Gastrocnemius medialis (tissue), 4 donors: ENCODE measurements at regions not wholly inside any gene's neighbourhood (a gene's known extent, or its start where the extent isn't known, plus 50 kb on each side); places are given as distances from the start of the nearest gene placed in this dataset.

Experiments
- CTCF ChIP-seq, 5 experiments: fragments of 450-650 bp in 3 of 5; fragments of 200-600 bp in 2 of 5; sonication (generic) in 2 of 5; IDR thresholded peaks in 4 of 5; conservative IDR thresholded peaks in 1 of 5; 1 replicate in 4 of 5; 2 replicates in 1 of 5; pipeline ENCODE4 v1.5.1; 2016 to 2019; ENCODE audit warnings: antibody characterized with exemption in 5 of 5, mild to moderate bottlenecking in 3 of 5, moderate library complexity in 3 of 5
- POLR2A ChIP-seq, 2 donors: fragments of 450-650 bp; IDR thresholded peaks; one replicate each; pipeline ENCODE4 v1.6.1; 2017; ENCODE audit warnings: antibody characterized with exemption in 2 of 2, mild to moderate bottlenecking in 2 of 2, moderate library complexity in 2 of 2

GRCh38 chr2:104938231-104938941 lies 84.5 kb downstream of the POU3F3 start:
- TF ChIP-seq CTCF (IDR thresholded peaks at IDR 0.05 in 4 of 5, conservative IDR thresholded peaks at IDR 0.05 in 1 of 5) (no peak), POLR2A (IDR thresholded peaks at IDR 0.05) (no peak)
